SU-DHL-6 (cell line): ENCODE measurements at regions not wholly inside any gene's neighbourhood (a gene's known extent, or its start where the extent isn't known, plus 50 kb on each side); places are given as distances from the start of the nearest gene placed in this dataset.
"Not testable (repeated sequence)": the region's sequence is repeated elsewhere in the genome, so short reads cannot be mapped to it uniquely, and the experiment has no call there.

Experiments used
- CTCF ChIP-seq: fragments of 200-600 bp; sonication (generic); IDR thresholded peaks from one replicate; pipeline ENCODE4 v1.5.1; 2017; ENCODE audit warnings: antibody characterized with exemption, mild to moderate bottlenecking, low read length, moderate library complexity; ENCODE audit not compliant: insufficient read depth, poor library complexity, severe bottlenecking
- EZH2phosphoT487 ChIP-seq: fragments of 200-600 bp; sonication (generic), shearing (Covaris generic); conservative IDR thresholded peaks from 2 replicates; pipeline ENCODE4 v1.6.1; 2018; ENCODE audit warnings: mild to moderate bottlenecking, antibody characterized with exemption, low read length, moderate library complexity, mixed read lengths

- TF ChIP-seq CTCF, EZH2phosphoT487: not testable (repeated sequence)
Observed at GRCh38 chr15:20142906-20143305, 398.7 kb downstream of the GOLGA6L6 start.
